Spleen (tissue), 11 donors: ENCODE measurements at regions not wholly inside any gene's neighbourhood (a gene's known extent, or its start where the extent isn't known, plus 50 kb on each side); places are given as distances from the start of the nearest gene placed in this dataset.

Experiments
- DNase-seq: peaks from one replicate; pipeline ENCODE4 v3.0.0-alpha.2; 2020
- H3K27ac ChIP-seq, 8 donors: fragments of 200-600 bp; sonication (generic) in 7 of 8; 1 replicate in 4 of 8; 2 replicates in 4 of 8; pipeline versions ENCODE4 v1.5.0 to v1.8.0; 2016 to 2021; ENCODE audit warnings: inconsistent platforms in 4 of 8, mild to moderate bottlenecking in 4 of 8, moderate library complexity in 1 of 8
- H3K27me3 ChIP-seq, 7 donors: fragments of 200-600 bp; sonication (generic) in 6 of 7; replicated peaks in 1 of 7; 1 replicate in 4 of 7; 2 replicates in 3 of 7; pipeline versions ENCODE4 v1.5.0 to v1.8.0; 2016 to 2021; ENCODE audit warnings: inconsistent platforms in 3 of 7, mild to moderate bottlenecking in 1 of 7
- H3K36me3 ChIP-seq, 6 donors: fragments of 200-600 bp; sonication (generic) in 5 of 6; 1 replicate in 4 of 6; 2 replicates in 2 of 6; pipeline versions ENCODE4 v1.5.0 to v1.8.0; 2016 to 2021; ENCODE audit warnings: inconsistent platforms in 2 of 6
- H3K4me1 ChIP-seq, 6 donors: fragments of 200-600 bp; sonication (generic) in 5 of 6; 1 replicate in 3 of 6; 2 replicates in 3 of 6; pipeline versions ENCODE4 v1.5.0 to v1.8.0; 2016 to 2021; ENCODE audit warnings: inconsistent platforms in 3 of 6
- H3K4me3 ChIP-seq, 8 donors: fragments of 200-600 bp; sonication (generic) in 7 of 8; 1 replicate in 4 of 8; 2 replicates in 4 of 8; pipeline versions ENCODE4 v1.5.0 to v1.8.0; 2016 to 2021; ENCODE audit warnings: inconsistent platforms in 4 of 8, mild to moderate bottlenecking in 4 of 8, moderate library complexity in 2 of 8
- H3K9me3 ChIP-seq, 8 donors: fragments of 200-600 bp; sonication (generic) in 7 of 8; 1 replicate in 4 of 8; 2 replicates in 4 of 8; pipeline versions ENCODE4 v1.5.0 to v1.8.0; 2016 to 2021; ENCODE audit warnings: inconsistent platforms in 4 of 8
- POLR2A ChIP-seq, 3 donors: fragments of 450-650 bp; IDR thresholded peaks; one replicate each; pipeline ENCODE4 v1.5.1; 2017; ENCODE audit warnings: antibody characterized with exemption in 3 of 3, mild to moderate bottlenecking in 1 of 3
- POLR2AphosphoS5 ChIP-seq, 3 donors: sonication (generic); formaldehyde crosslinking; IDR thresholded peaks; one replicate each; pipeline ENCODE4 v1.5.1; 2017; ENCODE audit warnings: antibody characterized with exemption in 3 of 3
- WGBS, 5 donors: extraction: QIAGEN DNeasy Blood & Tissue Kit in 3 of 5; methylation state at CpG; one replicate each; pipeline versions ENCODE4 v1.1.5 to v1.1.7; 2013 to 2018; 5-methylcytosine and 5-hydroxymethylcytosine counted together
- intact Hi-C: fragments of 100-400 bp; cut with DNase I; formaldehyde crosslinking; loops from one replicate; pipeline ENCODE4 v1.15.0; 2023; ENCODE audit warnings: low total_unique reads
- TF ChIP-seq, protein P1 (sequence below), 11 experiments: fragments of 200-600 bp in 7 of 11; fragments of 450-650 bp in 4 of 11; sonication (generic) in 4 of 11; IDR thresholded peaks in 8 of 11; conservative IDR thresholded peaks in 3 of 11; 1 replicate in 7 of 11; 2 replicates in 4 of 11; pipeline versions ENCODE4 v1.4.0 to v1.8.0; 2016 to 2021; ENCODE audit warnings: antibody characterized with exemption in 11 of 11, inconsistent platforms in 4 of 11, mild to moderate bottlenecking in 1 of 11
- donor health status: healthy with polysubstance abuse.
- donor health status: DM: no; HTN: no; CAD: no; lungs with moderate emphysema.
- donor health status: DM: no; HTN: no; CAD: no.
- donor health status: Bipolar disorder and iron deficiency.
- donor health status: healthy.
- donor health status: DM: no; HTN: no; CAD: no.
- donor health status: DM: yes; HTN: yes; CAD: no.

DNA sequence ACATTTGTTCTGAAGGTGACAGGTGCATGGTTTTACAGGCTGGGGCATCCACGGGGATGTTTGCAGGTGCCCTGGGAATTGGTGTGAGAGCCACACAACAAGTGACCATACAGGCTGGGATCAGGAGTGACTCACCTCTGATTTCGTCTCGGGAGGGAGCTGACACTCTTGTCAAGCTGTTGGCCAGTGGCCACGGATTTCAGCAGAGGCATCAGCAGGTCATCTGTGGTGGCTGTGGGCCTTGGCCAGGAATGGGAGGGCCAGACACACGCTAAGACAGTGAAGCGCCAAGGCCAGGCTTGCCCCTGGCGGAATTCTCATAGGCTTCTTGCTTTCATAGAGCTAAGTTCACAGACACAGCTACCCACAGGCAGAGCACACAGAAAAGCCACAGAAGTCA, 108.6 kb downstream of the HSPH1 start:
- DNase-seq = no peak
- no peak for TF ChIP-seq POLR2AphosphoS5 (IDR thresholded peaks at IDR 0.05)
- Histone ChIP-seq H3K27me3 (peaks cover 0 to 72% (median 16%) of the 10 kb centered on the region in 7 donors), H3K4me1 (no peaks in the 10 kb centered on the region), H3K27ac (no peak overlapping the region), H3K4me3 (no peak overlapping the region), H3K36me3 (no peaks in the 10 kb centered on the region), H3K9me3 (no peaks in the 10 kb centered on the region)
- intact Hi-C loops = no loop called here
- WGBS, 5 donors = 61 to 81% (median 72%) methylated on average over 7 of the region's 7 CpGs

DNA sequence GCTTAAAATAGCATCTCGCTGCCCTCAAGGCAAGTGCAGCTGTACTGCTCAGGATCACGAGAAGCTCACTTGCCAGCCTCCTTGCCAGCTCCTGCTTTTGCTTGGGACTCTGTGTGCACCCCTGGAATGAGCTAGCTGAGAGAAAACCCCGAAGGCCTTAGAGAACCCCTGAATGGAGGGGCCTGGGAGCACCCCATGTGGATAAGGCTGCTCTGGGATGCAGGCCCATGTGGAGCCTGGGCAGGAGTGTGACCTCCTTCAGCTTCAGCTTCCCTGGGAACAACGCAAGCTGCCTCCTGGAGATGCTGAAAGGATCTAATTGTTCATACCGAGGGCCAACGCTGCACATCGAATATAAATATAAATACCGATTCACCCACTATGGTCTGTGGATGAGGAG, 109.2 kb downstream of the HSPH1 start:
- 82 to 96% (median 90%) methylated on average over 8 of the region's 8 CpGs for WGBS, 5 donors
- H3K36me3 ChIP-seq = no peaks in the 10 kb centered on the region
- no peak overlapping the region for H3K4me3 ChIP-seq
- peaks cover 0 to 68% (median 16%) of the 10 kb centered on the region in 7 donors for H3K27me3 ChIP-seq
- TF ChIP-seq POLR2AphosphoS5 (IDR thresholded peaks at IDR 0.05) = no peak
- H3K9me3 ChIP-seq = no peaks in the 10 kb centered on the region
- intact Hi-C loops = no loop called here
- DNase-seq = no peak
- H3K4me1 ChIP-seq = peaks cover 0 to 2% (median 0%) of the 10 kb centered on the region in 6 donors
- no peak overlapping the region for H3K27ac ChIP-seq

DNA sequence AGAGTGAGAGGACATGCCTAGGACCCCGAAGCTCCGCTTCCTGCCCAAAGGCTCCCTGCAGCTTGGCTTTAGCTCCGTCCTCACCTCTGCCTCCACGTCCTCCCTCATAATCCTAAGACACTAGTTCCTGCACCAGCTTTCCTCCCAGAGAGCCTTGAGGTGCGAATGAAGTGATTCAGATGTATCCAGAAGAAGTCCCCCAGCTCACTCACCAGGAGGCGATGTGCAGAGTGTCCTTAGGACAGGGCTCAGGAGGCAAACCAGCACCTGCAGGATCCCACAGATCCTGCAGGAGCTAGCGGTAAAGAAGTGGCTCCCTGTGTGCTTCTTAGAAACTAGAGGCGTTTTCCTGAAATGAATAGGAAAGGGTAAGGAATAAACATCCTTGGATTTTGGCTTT, 109.7 kb downstream of the HSPH1 start:
- intact Hi-C loops = no loop called here
- WGBS, 5 donors = 70 to 83% (median 80%) methylated on average over 8 of the region's 8 CpGs
- no peak for TF ChIP-seq POLR2AphosphoS5 (IDR thresholded peaks at IDR 0.05)
- TF ChIP-seq, protein P1, sequence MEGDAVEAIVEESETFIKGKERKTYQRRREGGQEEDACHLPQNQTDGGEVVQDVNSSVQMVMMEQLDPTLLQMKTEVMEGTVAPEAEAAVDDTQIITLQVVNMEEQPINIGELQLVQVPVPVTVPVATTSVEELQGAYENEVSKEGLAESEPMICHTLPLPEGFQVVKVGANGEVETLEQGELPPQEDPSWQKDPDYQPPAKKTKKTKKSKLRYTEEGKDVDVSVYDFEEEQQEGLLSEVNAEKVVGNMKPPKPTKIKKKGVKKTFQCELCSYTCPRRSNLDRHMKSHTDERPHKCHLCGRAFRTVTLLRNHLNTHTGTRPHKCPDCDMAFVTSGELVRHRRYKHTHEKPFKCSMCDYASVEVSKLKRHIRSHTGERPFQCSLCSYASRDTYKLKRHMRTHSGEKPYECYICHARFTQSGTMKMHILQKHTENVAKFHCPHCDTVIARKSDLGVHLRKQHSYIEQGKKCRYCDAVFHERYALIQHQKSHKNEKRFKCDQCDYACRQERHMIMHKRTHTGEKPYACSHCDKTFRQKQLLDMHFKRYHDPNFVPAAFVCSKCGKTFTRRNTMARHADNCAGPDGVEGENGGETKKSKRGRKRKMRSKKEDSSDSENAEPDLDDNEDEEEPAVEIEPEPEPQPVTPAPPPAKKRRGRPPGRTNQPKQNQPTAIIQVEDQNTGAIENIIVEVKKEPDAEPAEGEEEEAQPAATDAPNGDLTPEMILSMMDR (IDR thresholded peaks at IDR 0.05 in 8 of 11, conservative IDR thresholded peaks at IDR 0.05 in 3 of 11) = no peak
- no peak for TF ChIP-seq POLR2A (IDR thresholded peaks at IDR 0.05)
- H3K4me3 ChIP-seq = no peak overlapping the region
- peaks cover 0 to 68% (median 16%) of the 10 kb centered on the region in 7 donors for H3K27me3 ChIP-seq
- peaks cover 0 to 7% (median 0%) of the 10 kb centered on the region in 6 donors for H3K4me1 ChIP-seq
- no peaks in the 10 kb centered on the region for H3K36me3 ChIP-seq
- no peak overlapping the region for H3K27ac ChIP-seq
- DNase-seq = no peak
- no peaks in the 10 kb centered on the region for H3K9me3 ChIP-seq

DNA sequence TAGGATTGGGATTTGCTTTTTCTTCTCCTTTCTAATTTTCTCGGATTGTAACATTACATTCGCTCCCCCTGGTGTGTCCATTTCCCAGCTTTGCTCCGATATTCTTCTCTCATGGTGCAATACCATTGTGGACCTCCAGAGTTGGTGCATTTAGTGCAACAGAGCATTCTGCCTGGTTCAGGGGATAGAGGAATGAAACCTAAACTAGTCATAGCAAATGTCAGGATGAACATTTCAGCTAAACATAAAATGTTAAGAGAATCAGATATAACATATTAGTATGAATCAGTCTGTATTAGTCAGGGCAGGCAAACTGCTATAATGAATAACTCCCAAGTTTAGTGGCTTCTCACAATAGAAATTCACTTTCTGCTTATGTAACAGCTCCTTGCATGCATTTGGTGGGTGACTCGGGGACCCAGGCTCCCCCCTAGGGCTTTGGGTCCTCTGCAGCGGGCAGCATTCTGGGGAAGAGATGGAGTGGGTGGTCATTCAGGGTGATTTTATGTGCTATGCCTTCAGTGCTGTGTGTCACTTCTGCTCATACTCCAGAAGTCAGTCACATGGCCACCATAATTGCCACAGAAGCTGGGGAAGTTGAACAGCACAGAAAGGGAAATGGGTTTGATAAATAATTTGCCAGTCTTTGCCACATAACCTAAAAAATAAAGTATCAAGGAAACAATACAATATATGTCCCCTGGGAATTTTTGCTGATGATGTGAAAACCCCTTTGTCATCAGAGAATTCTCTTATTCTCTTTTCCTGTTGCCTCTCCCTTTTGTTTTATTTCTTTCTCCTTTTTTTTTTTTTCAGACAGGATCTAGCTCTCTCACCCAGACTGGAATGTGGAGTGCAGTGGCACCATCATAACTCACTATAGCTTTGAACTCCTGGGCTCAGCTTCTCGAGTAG, 111.0 kb downstream of the HSPH1 start:
- intact Hi-C loops = no loop called here
- WGBS, 5 donors = 67 to 79% (median 73%) methylated on average over 6 of the region's 6 CpGs

DNA sequence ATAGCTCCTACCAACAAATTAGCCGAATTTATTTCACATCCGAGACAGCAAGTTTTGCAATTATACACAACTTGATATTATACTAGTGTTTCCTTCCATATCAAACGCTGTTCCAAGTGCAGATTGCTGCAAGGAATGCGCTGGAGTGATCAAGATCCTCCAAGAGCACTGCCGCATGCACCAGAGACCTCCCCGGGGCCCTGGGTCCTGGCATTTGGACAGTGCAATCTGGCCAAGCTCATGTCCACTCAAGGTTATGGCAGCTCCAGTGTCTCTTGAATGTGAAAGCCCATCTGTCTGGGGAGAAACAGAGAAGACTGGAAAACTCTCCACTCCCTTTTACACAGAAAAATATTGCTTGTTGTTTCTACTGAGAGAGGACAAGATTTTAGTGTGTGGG, 111.9 kb downstream of the HSPH1 start:
- H3K4me1 ChIP-seq = peaks cover 4 to 29% (median 14%) of the 10 kb centered on the region in 6 donors
- intact Hi-C loops = loop anchor here (10.0 kb wide), 1 partner anchor 915 kb away; no protein-coding TSS in a partner anchor
- H3K27me3 ChIP-seq = peaks cover 0 to 62% (median 16%) of the 10 kb centered on the region in 7 donors
- DNase-seq = no peak
- no peak for TF ChIP-seq POLR2AphosphoS5 (IDR thresholded peaks at IDR 0.05)
- TF ChIP-seq, protein P1 (IDR thresholded peaks at IDR 0.05 in 8 of 11, conservative IDR thresholded peaks at IDR 0.05 in 3 of 11) = no peak
- no peak for TF ChIP-seq POLR2A (IDR thresholded peaks at IDR 0.05)
- H3K27ac ChIP-seq = no peak overlapping the region
- no peaks in the 10 kb centered on the region for H3K36me3 ChIP-seq
- no peak overlapping the region for H3K4me3 ChIP-seq
- H3K9me3 ChIP-seq = no peaks in the 10 kb centered on the region
- 68 to 85% (median 75%) methylated on average over 6 of the region's 6 CpGs for WGBS, 5 donors

More for the DNA sequence above, 111.0 kb downstream of the HSPH1 start:
- H3K27ac ChIP-seq = no peak overlapping the region
- no peaks in the 10 kb centered on the region for H3K36me3 ChIP-seq
- H3K4me1 ChIP-seq = peaks cover 0 to 20% (median 5%) of the 10 kb centered on the region in 6 donors
- no peaks in the 10 kb centered on the region for H3K9me3 ChIP-seq
- H3K4me3 ChIP-seq = no peak overlapping the region
- H3K27me3 ChIP-seq = peaks cover 0 to 66% (median 16%) of the 10 kb centered on the region in 7 donors
- TF ChIP-seq POLR2A (IDR thresholded peaks at IDR 0.05) = no peak
- TF ChIP-seq, protein P1 (IDR thresholded peaks at IDR 0.05 in 8 of 11, conservative IDR thresholded peaks at IDR 0.05 in 3 of 11) = no peak
- no peak for TF ChIP-seq POLR2AphosphoS5 (IDR thresholded peaks at IDR 0.05)
- no peak for DNase-seq
